WTC11 (cell line): ENCODE measurements at regions not wholly inside any gene's neighbourhood (a gene's known extent, or its start where the extent isn't known, plus 50 kb on each side); places are given as distances from the start of the nearest gene placed in this dataset.

Experiments used
- ATAC-seq: fragments of 200-7000 bp; cut with Tn5 transposase; 2 replicates; pipeline ENCODE4 v1.10.0; 2021; ENCODE audit warnings: mild to moderate bottlenecking, moderate library complexity
- CTCF ChIA-PET: fragments of 300-600 bp; sonication (Branson Sonifier 250); formaldehyde crosslinking; loops from one replicate; lab custom pipeline; 2021; ENCODE audit warnings: antibody characterized with exemption; lab: Charles Lee
- POLR2A ChIA-PET: fragments of 350-600 bp; sonication (Branson Sonifier 250); formaldehyde crosslinking; loops from one replicate; lab custom pipeline; 2021; ENCODE audit warnings: antibody characterized with exemption; lab: Charles Lee
- DNase-seq: peaks from one replicate; pipeline ENCODE4 v3.0.0; 2021; ENCODE audit warnings: low spot score
- H3K27ac Mint-ChIP-seq: 2 replicates; pipeline ENCODE4 v1.8.0; 2021; ENCODE audit warnings: mixed read lengths
- H3K27me3 Mint-ChIP-seq: 2 replicates; pipeline ENCODE4 v1.8.0; 2021; ENCODE audit warnings: low read depth, mild to moderate bottlenecking, moderate library complexity, mixed read lengths
- H3K36me3 Mint-ChIP-seq: 2 replicates; pipeline ENCODE4 v1.8.0; 2021; ENCODE audit warnings: mixed read lengths
- H3K4me1 Mint-ChIP-seq: 2 replicates; pipeline ENCODE4 v1.8.0; 2022; ENCODE audit warnings: mixed read lengths
- H3K4me3 Mint-ChIP-seq: 2 replicates; pipeline ENCODE4 v1.8.0; 2021; ENCODE audit warnings: mild to moderate bottlenecking, moderate library complexity, mixed read lengths
- H3K9me3 Mint-ChIP-seq: 2 replicates; pipeline ENCODE4 v1.8.0; 2021; ENCODE audit warnings: mixed read lengths
- AFF4 ChIP-seq: sonication (generic); formaldehyde crosslinking; IDR thresholded peaks from 2 replicates; pipeline ENCODE4 v1.8.1; 2023; ENCODE audit warnings: mild to moderate bottlenecking, missing genetic modification reagents, borderline replicate concordance
- ARID4B ChIP-seq: sonication (generic); formaldehyde crosslinking; IDR thresholded peaks from 2 replicates; pipeline ENCODE4 v1.8.0; 2023; ENCODE audit warnings: missing genetic modification reagents, mild to moderate bottlenecking, borderline replicate concordance
- ATF2 ChIP-seq: sonication (generic); formaldehyde crosslinking; IDR thresholded peaks from 2 replicates; pipeline ENCODE4 v1.8.1; 2022; ENCODE audit warnings: low read depth, missing genetic modification reagents, borderline replicate concordance
- CBFB ChIP-seq: sonication (generic); formaldehyde crosslinking; IDR thresholded peaks from 2 replicates; pipeline ENCODE4 v1.8.1; 2022; ENCODE audit warnings: mild to moderate bottlenecking, low read depth, missing genetic modification reagents
- CREB1 ChIP-seq: sonication (generic); formaldehyde crosslinking; IDR thresholded peaks from 2 replicates; pipeline ENCODE4 v1.8.0; 2023; ENCODE audit warnings: mild to moderate bottlenecking, missing genetic modification reagents
- E2F4 ChIP-seq: sonication (generic); formaldehyde crosslinking; IDR thresholded peaks from 2 replicates; pipeline ENCODE4 v1.8.1; 2022; ENCODE audit warnings: low read depth, mild to moderate bottlenecking, moderate library complexity, missing genetic modification reagents, borderline replicate concordance
- E2F5 ChIP-seq: sonication (generic); formaldehyde crosslinking; IDR thresholded peaks from 2 replicates; pipeline ENCODE4 v1.8.1; 2022; ENCODE audit warnings: mild to moderate bottlenecking, moderate library complexity, missing genetic modification reagents
- GRHL2 ChIP-seq: fragments of 250-450 bp; sonication (Bioruptor Pico); IDR thresholded peaks from 2 replicates; pipeline ENCODE4 v1.8.0; 2022; ENCODE audit warnings: mild to moderate bottlenecking, moderate library complexity; ENCODE audit not compliant: insufficient replicate concordance, severe bottlenecking
- HMGXB4 ChIP-seq: sonication (generic); formaldehyde crosslinking; IDR thresholded peaks from 2 replicates; pipeline ENCODE4 v1.8.1; 2023; ENCODE audit warnings: mild to moderate bottlenecking, moderate library complexity, missing genetic modification reagents
- JUN ChIP-seq: sonication (generic); formaldehyde crosslinking; IDR thresholded peaks from 2 replicates; pipeline ENCODE4 v1.8.0; 2023; ENCODE audit warnings: mild to moderate bottlenecking, missing genetic modification reagents
- MLX ChIP-seq: sonication (generic); formaldehyde crosslinking; IDR thresholded peaks from 2 replicates; pipeline ENCODE4 v1.8.1; 2023; ENCODE audit warnings: mild to moderate bottlenecking, missing genetic modification reagents, moderate library complexity
- MXD4 ChIP-seq: fragments of 250-450 bp; sonication (Bioruptor Pico); IDR thresholded peaks from 2 replicates; pipeline ENCODE4 v1.8.0; 2021; ENCODE audit warnings: mild to moderate bottlenecking, moderate library complexity, borderline replicate concordance
- NFE2L1 ChIP-seq: sonication (generic); formaldehyde crosslinking; IDR thresholded peaks from 2 replicates; pipeline ENCODE4 v1.8.1; 2023; ENCODE audit warnings: missing genetic modification reagents
- NR2C2 ChIP-seq: sonication (generic); formaldehyde crosslinking; IDR thresholded peaks from 2 replicates; pipeline ENCODE4 v1.8.0; 2022; ENCODE audit warnings: mild to moderate bottlenecking, missing genetic modification reagents
- PREB ChIP-seq: sonication (generic); formaldehyde crosslinking; IDR thresholded peaks from 2 replicates; pipeline ENCODE4 v1.8.1; 2022; ENCODE audit warnings: mild to moderate bottlenecking, missing genetic modification reagents, moderate library complexity, borderline replicate concordance
- RORB ChIP-seq: fragments of 250-450 bp; sonication (Bioruptor Pico); IDR thresholded peaks from 2 replicates; pipeline ENCODE4 v1.9.0; 2021; ENCODE audit warnings: mild to moderate bottlenecking
- STAT6 ChIP-seq: sonication (generic); formaldehyde crosslinking; conservative IDR thresholded peaks from 2 replicates; pipeline ENCODE4 v1.8.1; 2023; ENCODE audit warnings: mild to moderate bottlenecking, low read depth, missing genetic modification reagents, moderate library complexity
- ZNF317 ChIP-seq: sonication (generic); formaldehyde crosslinking; IDR thresholded peaks from 2 replicates; pipeline ENCODE4 v1.8.1; 2023; ENCODE audit warnings: low read depth, mild to moderate bottlenecking, moderate library complexity, missing genetic modification reagents, borderline replicate concordance
- ZNF416 ChIP-seq: fragments of 250-450 bp; sonication (Bioruptor Pico); IDR thresholded peaks from 2 replicates; pipeline ENCODE4 v1.9.0; 2021; ENCODE audit warnings: mild to moderate bottlenecking, inconsistent platforms

- DNase-seq, result no peak
- Mint-ChIP-seq H3K4me3 (no peak overlapping the region), H3K9me3 (no peaks in the 10 kb centered on the region), H3K27me3 (no peaks in the 10 kb centered on the region), H3K36me3 (no peaks in the 10 kb centered on the region)
- ChIA-PET POLR2A (no interaction called here), CTCF (no interaction called here)
- no peak for ATAC-seq
- no peak for TF ChIP-seq MLX (CRISPR knock-in tag)
- no peak for TF ChIP-seq ARID4B (CRISPR knock-in tag)
- no peak for TF ChIP-seq ATF2 (CRISPR knock-in tag)
- no peak for TF ChIP-seq CBFB (CRISPR knock-in tag)
- no peak for TF ChIP-seq MXD4 (CRISPR knock-in tag)
- no peak for TF ChIP-seq RORB
- TF ChIP-seq STAT6 (CRISPR knock-in tag), result no peak
- TF ChIP-seq NFE2L1, result no peak
- TF ChIP-seq AFF4 (CRISPR knock-in tag), result no peak
- TF ChIP-seq HMGXB4 (CRISPR knock-in tag), result no peak
- no peak for TF ChIP-seq PREB (CRISPR knock-in tag)
- TF ChIP-seq JUN (CRISPR knock-in tag), result no peak
- TF ChIP-seq ZNF416 (CRISPR knock-in tag), result no peak
- no peak for TF ChIP-seq GRHL2
- no peak for TF ChIP-seq ZNF317 (CRISPR knock-in tag)
- TF ChIP-seq CREB1 (CRISPR knock-in tag), result no peak
- TF ChIP-seq E2F4 (CRISPR knock-in tag), result no peak
- TF ChIP-seq NR2C2 (CRISPR knock-in tag), result no peak
- no peak for TF ChIP-seq E2F5
- TF ChIP-seq, all 79 proteins: peak for 0
- H3K27ac Mint-ChIP-seq, result no peak overlapping the region
- H3K4me1 Mint-ChIP-seq, result peaks cover 4% of the 10 kb centered on the region
Observed at GRCh38 chr18:4593895-4594294, 138.8 kb upstream of the DLGAP1 start.
